ENCODE measurements at regions not wholly inside any gene's neighbourhood (a gene's known extent, or its start where the extent isn't known, plus 50 kb on each side); places are given as distances from the start of the nearest gene placed in this dataset.

- TF ChIP-seq, protein P1, sequence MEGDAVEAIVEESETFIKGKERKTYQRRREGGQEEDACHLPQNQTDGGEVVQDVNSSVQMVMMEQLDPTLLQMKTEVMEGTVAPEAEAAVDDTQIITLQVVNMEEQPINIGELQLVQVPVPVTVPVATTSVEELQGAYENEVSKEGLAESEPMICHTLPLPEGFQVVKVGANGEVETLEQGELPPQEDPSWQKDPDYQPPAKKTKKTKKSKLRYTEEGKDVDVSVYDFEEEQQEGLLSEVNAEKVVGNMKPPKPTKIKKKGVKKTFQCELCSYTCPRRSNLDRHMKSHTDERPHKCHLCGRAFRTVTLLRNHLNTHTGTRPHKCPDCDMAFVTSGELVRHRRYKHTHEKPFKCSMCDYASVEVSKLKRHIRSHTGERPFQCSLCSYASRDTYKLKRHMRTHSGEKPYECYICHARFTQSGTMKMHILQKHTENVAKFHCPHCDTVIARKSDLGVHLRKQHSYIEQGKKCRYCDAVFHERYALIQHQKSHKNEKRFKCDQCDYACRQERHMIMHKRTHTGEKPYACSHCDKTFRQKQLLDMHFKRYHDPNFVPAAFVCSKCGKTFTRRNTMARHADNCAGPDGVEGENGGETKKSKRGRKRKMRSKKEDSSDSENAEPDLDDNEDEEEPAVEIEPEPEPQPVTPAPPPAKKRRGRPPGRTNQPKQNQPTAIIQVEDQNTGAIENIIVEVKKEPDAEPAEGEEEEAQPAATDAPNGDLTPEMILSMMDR (IDR thresholded peaks at IDR 0.05), result no peak
- no peak for TF ChIP-seq POLR2A (IDR thresholded peaks at IDR 0.05)
Observed at GRCh38 chr3:177569875-177570657, 372.8 kb upstream of the TBL1XR1 start.

Measured in thyroid gland (tissue), 4 donors.